ENCODE measurements at regions not wholly inside any gene's neighbourhood (a gene's known extent, or its start where the extent isn't known, plus 50 kb on each side); places are given as distances from the start of the nearest gene placed in this dataset.
"Not testable (repeated sequence)": the region's sequence is repeated elsewhere in the genome, so short reads cannot be mapped to it uniquely, and the experiment has no call there.

GRCh38 chr2:76178610-76179009, 467.9 kb upstream of the GCFC2 start:
- no peaks in the 10 kb centered on the region for H3K36me3 ChIP-seq (ENCODE audit: control insufficient read depth, low read length)
- H3F3A ChIP-seq (ENCODE audit: control insufficient read depth, insufficient read depth): no peaks in the 10 kb centered on the region
- no peaks in the 10 kb centered on the region for H3K4me1 ChIP-seq (ENCODE audit: control insufficient read depth, low read length)
- H3K4me3 ChIP-seq (ENCODE audit: low read length): no peak overlapping the region
- H4K20me1 ChIP-seq (ENCODE audit: control insufficient read depth, insufficient read depth, low read depth, low read length): no peaks in the 10 kb centered on the region
- H3K4me2 ChIP-seq (ENCODE audit: low read length): no peak overlapping the region
- no peak overlapping the region for H3K27ac ChIP-seq (ENCODE audit: low read depth, low read length)
- H3K79me2 ChIP-seq (ENCODE audit: control insufficient read depth, low read length): no peaks in the 10 kb centered on the region
- no peaks in the 10 kb centered on the region for H3K9me2 ChIP-seq (replicated peaks; ENCODE audit: control insufficient read depth, low read length)
- no peaks in the 10 kb centered on the region; the same call in 1 of the 2 replicates for H3K9me3 ChIP-seq (ENCODE audit: control insufficient read depth, insufficient read depth, low read length)
- no peak for TF ChIP-seq CTCF (IDR thresholded peaks at IDR 0.05; ENCODE audit: low read depth, low read length, poor library complexity, severe bottlenecking)
- no peak for TF ChIP-seq EZH2phosphoT487 (IDR thresholded peaks at IDR 0.05; ENCODE audit: borderline replicate concordance, low read length)
- no peaks in the 10 kb centered on the region for H3K27me3 ChIP-seq (ENCODE audit: control insufficient read depth, low read length)

- Histone ChIP-seq H3K4me1 (ENCODE audit: control insufficient read depth, low read length) (no peaks in the 10 kb centered on the region), H3K9me2 (replicated peaks; ENCODE audit: control insufficient read depth, low read length) (no peaks in the 10 kb centered on the region), H3F3A (ENCODE audit: control insufficient read depth, insufficient read depth) (no peaks in the 10 kb centered on the region), H3K79me2 (ENCODE audit: control insufficient read depth, low read length) (no peaks in the 10 kb centered on the region), H3K4me3 (ENCODE audit: low read length) (no peak overlapping the region), H3K27me3 (ENCODE audit: control insufficient read depth, low read length) (no peaks in the 10 kb centered on the region), H3K36me3 (ENCODE audit: control insufficient read depth, low read length) (no peaks in the 10 kb centered on the region), H4K20me1 (ENCODE audit: control insufficient read depth, insufficient read depth, low read depth, low read length) (no peaks in the 10 kb centered on the region), H3K4me2 (ENCODE audit: low read length) (no peak overlapping the region), H3K9me3 (ENCODE audit: control insufficient read depth, insufficient read depth, low read length) (no peaks in the 10 kb centered on the region; the same call in 1 of the 2 replicates), H3K27ac (ENCODE audit: low read depth, low read length) (no peak overlapping the region)
- TF ChIP-seq EZH2phosphoT487 (IDR thresholded peaks at IDR 0.05; ENCODE audit: borderline replicate concordance, low read length) (no peak), CTCF (IDR thresholded peaks at IDR 0.05; ENCODE audit: low read depth, low read length, poor library complexity, severe bottlenecking) (no peak)
Measured at GRCh38 chr2:76175295-76175694, 464.6 kb upstream of the GCFC2 start.

- no peaks in the 10 kb centered on the region; the same call in 1 of the 2 replicates for H3K9me3 ChIP-seq (ENCODE audit: control insufficient read depth, insufficient read depth, low read length)
- TF ChIP-seq CTCF (IDR thresholded peaks at IDR 0.05; ENCODE audit: low read depth, low read length, poor library complexity, severe bottlenecking) (no peak), EZH2phosphoT487 (IDR thresholded peaks at IDR 0.05; ENCODE audit: borderline replicate concordance, low read length) (no peak)
- no peaks in the 10 kb centered on the region for H3K9me2 ChIP-seq (replicated peaks; ENCODE audit: control insufficient read depth, low read length)
- no peak overlapping the region for H3K4me2 ChIP-seq (ENCODE audit: low read length)
- no peak overlapping the region for H3K27ac ChIP-seq (ENCODE audit: low read depth, low read length)
- H3K36me3 ChIP-seq (ENCODE audit: control insufficient read depth, low read length): no peaks in the 10 kb centered on the region
- no peaks in the 10 kb centered on the region for H4K20me1 ChIP-seq (ENCODE audit: control insufficient read depth, insufficient read depth, low read depth, low read length)
- H3F3A ChIP-seq (ENCODE audit: control insufficient read depth, insufficient read depth): no peaks in the 10 kb centered on the region
- H3K4me3 ChIP-seq (ENCODE audit: low read length): no peak overlapping the region
- H3K4me1 ChIP-seq (ENCODE audit: control insufficient read depth, low read length): no peaks in the 10 kb centered on the region
- H3K79me2 ChIP-seq (ENCODE audit: control insufficient read depth, low read length): no peaks in the 10 kb centered on the region
- no peaks in the 10 kb centered on the region for H3K27me3 ChIP-seq (ENCODE audit: control insufficient read depth, low read length)
Measured at GRCh38 chr2:76174505-76174904, 463.8 kb upstream of the GCFC2 start.

GRCh38 chr2:76173206-76173605, 462.5 kb upstream of the GCFC2 start:
- H3K4me2 ChIP-seq (ENCODE audit: low read length); H3K79me2 ChIP-seq (ENCODE audit: control insufficient read depth, low read length); H3K4me3 ChIP-seq (ENCODE audit: low read length); H4K20me1 ChIP-seq (ENCODE audit: control insufficient read depth, insufficient read depth, low read depth, low read length); H3K36me3 ChIP-seq (ENCODE audit: control insufficient read depth, low read length); H3K27me3 ChIP-seq (ENCODE audit: control insufficient read depth, low read length); H3K4me1 ChIP-seq (ENCODE audit: control insufficient read depth, low read length); H3K27ac ChIP-seq (ENCODE audit: low read depth, low read length); H3F3A ChIP-seq (ENCODE audit: control insufficient read depth, insufficient read depth); H3K9me3 ChIP-seq (ENCODE audit: control insufficient read depth, insufficient read depth, low read length); H3K9me2 ChIP-seq (replicated peaks; ENCODE audit: control insufficient read depth, low read length): not testable (repeated sequence)

- H3K27me3 ChIP-seq (ENCODE audit: control insufficient read depth, low read length); H3K4me1 ChIP-seq (ENCODE audit: control insufficient read depth, low read length); H3K9me3 ChIP-seq (ENCODE audit: control insufficient read depth, insufficient read depth, low read length); H4K20me1 ChIP-seq (ENCODE audit: control insufficient read depth, insufficient read depth, low read depth, low read length); H3K4me3 ChIP-seq (ENCODE audit: low read length); H3K4me2 ChIP-seq (ENCODE audit: low read length); H3K9me2 ChIP-seq (replicated peaks; ENCODE audit: control insufficient read depth, low read length); H3K36me3 ChIP-seq (ENCODE audit: control insufficient read depth, low read length); H3K79me2 ChIP-seq (ENCODE audit: control insufficient read depth, low read length); H3K27ac ChIP-seq (ENCODE audit: low read depth, low read length); H3F3A ChIP-seq (ENCODE audit: control insufficient read depth, insufficient read depth): not testable (repeated sequence)
Measured at GRCh38 chr2:76172154-76172595, 461.5 kb upstream of the GCFC2 start.
